Fibroblast of lung (primary cell): ENCODE measurements at regions not wholly inside any gene's neighbourhood (a gene's known extent, or its start where the extent isn't known, plus 50 kb on each side); places are given as distances from the start of the nearest gene placed in this dataset.

Experiments
- DNase-seq, 2 donors: peaks; one replicate each; pipeline versions ENCODE4 v3.0.0 to v3.0.0-alpha.2; 2010; ENCODE audit warnings: low read depth in 2 of 2
- H2AFZ ChIP-seq: 2 replicates; pipeline ENCODE4 v1.5.1; 2012; ENCODE audit warnings: low read length, control low read depth, inconsistent platforms
- H3K27ac ChIP-seq: 2 replicates; pipeline ENCODE4 v1.5.1; 2011; ENCODE audit warnings: low read length, control low read depth; ENCODE audit not compliant: insufficient read depth
- H3K27me3 ChIP-seq: 2 replicates; pipeline ENCODE4 v1.5.1; 2011; ENCODE audit warnings: mild to moderate bottlenecking, low read length; ENCODE audit not compliant: control insufficient read depth, insufficient read depth
- H3K36me3 ChIP-seq: 2 replicates; pipeline ENCODE4 v1.5.1; 2011; ENCODE audit warnings: low read length; ENCODE audit not compliant: control insufficient read depth, insufficient read depth
- H3K4me1 ChIP-seq: 2 replicates; pipeline ENCODE4 v1.5.1; 2011; ENCODE audit warnings: low read length; ENCODE audit not compliant: control insufficient read depth, insufficient read depth; ENCODE audit errors: extremely low read depth
- H3K4me2 ChIP-seq: 2 replicates; pipeline ENCODE4 v1.5.1; 2011; ENCODE audit warnings: low read length, control low read depth; ENCODE audit not compliant: insufficient read depth; ENCODE audit errors: extremely low read depth
- H3K4me3 ChIP-seq, 4 experiments: fragments of 200-600 bp in 1 of 4; sonication (generic) in 1 of 4; replicated peaks in 1 of 4; 2 replicates each; pipeline ENCODE4 v1.5.1; 2011 to 2016; ENCODE audit warnings: low read length in 4 of 4, low read depth in 3 of 4, mild to moderate bottlenecking in 3 of 4, control low read depth in 2 of 4, inconsistent platforms in 1 of 4, mixed read lengths in 1 of 4; ENCODE audit not compliant: insufficient read depth in 1 of 4; ENCODE audit errors: control extremely low read depth in 1 of 4
- H3K79me2 ChIP-seq: 2 replicates; pipeline ENCODE4 v1.5.1; 2012; ENCODE audit warnings: mild to moderate bottlenecking, low read length, inconsistent platforms; ENCODE audit not compliant: control insufficient read depth, insufficient read depth
- H3K9ac ChIP-seq: 2 replicates; pipeline ENCODE4 v1.5.1; 2011; ENCODE audit warnings: mild to moderate bottlenecking, low read length, control low read depth; ENCODE audit not compliant: insufficient read depth
- H3K9me3 ChIP-seq: 2 replicates; pipeline ENCODE4 v1.5.1; 2012; ENCODE audit warnings: low read depth, low read length; ENCODE audit not compliant: control insufficient read depth, insufficient read depth
- H4K20me1 ChIP-seq: 2 replicates; pipeline ENCODE4 v1.5.1; 2011; ENCODE audit warnings: low read length; ENCODE audit not compliant: control insufficient read depth, insufficient read depth; ENCODE audit errors: extremely low read depth
- EZH2 ChIP-seq: IDR thresholded peaks from 2 replicates; pipeline ENCODE4 v1.5.1; 2012; ENCODE audit warnings: low read length, control low read depth, mild to moderate bottlenecking; ENCODE audit errors: missing control alignments
- TF ChIP-seq, protein P1 (sequence below), 2 donors: IDR thresholded peaks in 1 of 2; conservative IDR thresholded peaks in 1 of 2; 1 replicate in 1 of 2; 2 replicates in 1 of 2; pipeline ENCODE4 v1.5.1; 2011 to 2012; ENCODE audit warnings: low read length in 2 of 2, control low read depth in 1 of 2, inconsistent platforms in 1 of 2, low read depth in 1 of 2, mild to moderate bottlenecking in 1 of 2

DNA sequence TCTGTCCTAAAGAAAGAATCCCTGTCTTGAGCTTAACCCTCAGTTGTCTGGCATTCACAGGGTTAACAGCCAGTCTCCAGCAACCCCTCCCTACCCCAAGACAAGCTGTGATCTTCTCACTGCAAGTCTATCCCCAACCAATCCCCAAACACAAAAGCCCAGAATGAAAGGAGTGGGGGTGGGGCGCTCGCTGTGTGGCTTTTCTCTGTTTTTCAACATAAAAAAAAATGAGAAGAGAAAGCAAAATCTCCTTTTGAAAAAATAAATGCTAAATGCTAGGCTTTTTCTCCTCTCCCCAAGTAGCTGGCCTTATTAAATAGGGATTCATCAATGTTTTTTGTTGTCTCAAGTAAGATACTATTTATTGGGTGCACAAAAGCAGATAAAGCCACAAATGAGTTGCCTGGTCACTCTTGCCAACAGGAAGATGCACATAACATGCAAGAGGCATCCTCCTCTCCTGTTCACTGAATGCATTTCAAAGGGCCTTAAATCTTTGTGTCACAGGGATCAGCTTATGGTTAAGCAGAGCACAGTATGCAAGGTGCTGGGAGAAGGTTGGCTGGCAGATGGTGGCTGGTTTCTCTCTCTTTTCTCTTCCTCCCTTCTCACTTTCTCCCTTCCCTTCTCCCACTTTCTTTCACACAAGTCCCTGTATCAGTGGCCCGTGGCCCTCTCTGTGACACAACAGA is 225.6 kb downstream of the CMPK2 start:
- no peaks in the 10 kb centered on the region for H3K36me3 ChIP-seq
- H3K79me2 ChIP-seq: no peaks in the 10 kb centered on the region
- TF ChIP-seq, protein P1, sequence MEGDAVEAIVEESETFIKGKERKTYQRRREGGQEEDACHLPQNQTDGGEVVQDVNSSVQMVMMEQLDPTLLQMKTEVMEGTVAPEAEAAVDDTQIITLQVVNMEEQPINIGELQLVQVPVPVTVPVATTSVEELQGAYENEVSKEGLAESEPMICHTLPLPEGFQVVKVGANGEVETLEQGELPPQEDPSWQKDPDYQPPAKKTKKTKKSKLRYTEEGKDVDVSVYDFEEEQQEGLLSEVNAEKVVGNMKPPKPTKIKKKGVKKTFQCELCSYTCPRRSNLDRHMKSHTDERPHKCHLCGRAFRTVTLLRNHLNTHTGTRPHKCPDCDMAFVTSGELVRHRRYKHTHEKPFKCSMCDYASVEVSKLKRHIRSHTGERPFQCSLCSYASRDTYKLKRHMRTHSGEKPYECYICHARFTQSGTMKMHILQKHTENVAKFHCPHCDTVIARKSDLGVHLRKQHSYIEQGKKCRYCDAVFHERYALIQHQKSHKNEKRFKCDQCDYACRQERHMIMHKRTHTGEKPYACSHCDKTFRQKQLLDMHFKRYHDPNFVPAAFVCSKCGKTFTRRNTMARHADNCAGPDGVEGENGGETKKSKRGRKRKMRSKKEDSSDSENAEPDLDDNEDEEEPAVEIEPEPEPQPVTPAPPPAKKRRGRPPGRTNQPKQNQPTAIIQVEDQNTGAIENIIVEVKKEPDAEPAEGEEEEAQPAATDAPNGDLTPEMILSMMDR (conservative IDR thresholded peaks at IDR 0.05 in 1 of 2, IDR thresholded peaks at IDR 0.05 in 1 of 2; ENCODE audit: low read depth in 1 of 2, low read length in 2 of 2): no peak
- no peak for TF ChIP-seq EZH2
- H2AFZ ChIP-seq: no peak overlapping the region
- no peak overlapping the region for H3K9ac ChIP-seq
- no peak for DNase-seq
- H3K9me3 ChIP-seq: no peaks in the 10 kb centered on the region
- H3K27me3 ChIP-seq: no peaks in the 10 kb centered on the region
- H3K4me1 ChIP-seq: no peaks in the 10 kb centered on the region
- no peak overlapping the region for H3K27ac ChIP-seq
- no peaks in the 10 kb centered on the region for H4K20me1 ChIP-seq
- H3K4me3 ChIP-seq: no peak overlapping the region
- no peak overlapping the region for H3K4me2 ChIP-seq

- no peak overlapping the region for H2AFZ ChIP-seq
- H3K27ac ChIP-seq: no peak overlapping the region
- TF ChIP-seq EZH2: no peak
- TF ChIP-seq, protein P1 (conservative IDR thresholded peaks at IDR 0.05 in 1 of 2, IDR thresholded peaks at IDR 0.05 in 1 of 2; ENCODE audit: low read depth in 1 of 2, low read length in 2 of 2): no peak
- H3K79me2 ChIP-seq: no peaks in the 10 kb centered on the region
- no peak overlapping the region for H3K9ac ChIP-seq
- H3K27me3 ChIP-seq: no peaks in the 10 kb centered on the region
- H3K36me3 ChIP-seq: no peaks in the 10 kb centered on the region
- H3K4me3 ChIP-seq: no peak overlapping the region
- no peaks in the 10 kb centered on the region for H3K9me3 ChIP-seq
- no peak overlapping the region for H3K4me2 ChIP-seq
- no peaks in the 10 kb centered on the region for H4K20me1 ChIP-seq
- no peak for DNase-seq
- no peaks in the 10 kb centered on the region for H3K4me1 ChIP-seq
Observed at GRCh38 chr2:6640621-6641015, 225.1 kb downstream of the CMPK2 start.

DNA sequence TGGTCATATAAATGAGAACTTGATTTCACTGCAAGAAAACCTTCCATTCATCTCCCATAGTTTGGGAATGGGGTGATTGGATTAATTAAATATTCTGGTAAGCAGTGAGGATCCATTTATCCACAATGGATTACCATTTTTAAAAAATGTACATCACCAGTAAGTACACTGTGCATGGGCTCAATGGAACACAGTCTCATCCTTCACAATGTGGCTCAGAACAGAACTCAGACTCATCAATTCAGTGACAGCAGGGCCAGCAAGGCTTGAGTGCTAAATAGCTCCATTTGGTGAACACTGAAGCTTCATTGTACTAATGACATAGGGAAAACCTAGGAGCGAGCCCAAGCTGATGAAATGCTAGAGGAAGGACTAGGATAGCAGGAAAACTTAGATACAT is 223.8 kb downstream of the CMPK2 start:
- Histone ChIP-seq H3K27ac (no peak overlapping the region), H2AFZ (no peak overlapping the region), H3K27me3 (no peaks in the 10 kb centered on the region), H3K4me1 (no peaks in the 10 kb centered on the region), H3K36me3 (no peaks in the 10 kb centered on the region), H3K9me3 (no peaks in the 10 kb centered on the region), H3K9ac (no peak overlapping the region), H3K4me2 (no peak overlapping the region), H3K79me2 (no peaks in the 10 kb centered on the region), H4K20me1 (no peaks in the 10 kb centered on the region), H3K4me3 (no peak overlapping the region)
- TF ChIP-seq, protein P1 (conservative IDR thresholded peaks at IDR 0.05 in 1 of 2, IDR thresholded peaks at IDR 0.05 in 1 of 2; ENCODE audit: low read depth in 1 of 2, low read length in 2 of 2): no peak
- no peak for TF ChIP-seq EZH2
- DNase-seq: no peak
